AG09319 (cell line): ENCODE measurements at regions not wholly inside any gene's neighbourhood (a gene's known extent, or its start where the extent isn't known, plus 50 kb on each side); places are given as distances from the start of the nearest gene placed in this dataset.

Experiments
- DNase-seq: peaks from one replicate; pipeline ENCODE4 v3.0.0-alpha.2; 2010; ENCODE audit warnings: low read depth; ENCODE audit errors: extremely low read depth
- TF ChIP-seq, protein P1 (sequence below): IDR thresholded peaks from 2 replicates; pipeline ENCODE4 v1.5.1; 2011; ENCODE audit warnings: low read depth, mild to moderate bottlenecking, inconsistent platforms, low read length, moderate library complexity

GRCh38 chr3:59698091-59698490 lies 648.3 kb upstream of the CFAP20DC start:
- TF ChIP-seq, protein P1, sequence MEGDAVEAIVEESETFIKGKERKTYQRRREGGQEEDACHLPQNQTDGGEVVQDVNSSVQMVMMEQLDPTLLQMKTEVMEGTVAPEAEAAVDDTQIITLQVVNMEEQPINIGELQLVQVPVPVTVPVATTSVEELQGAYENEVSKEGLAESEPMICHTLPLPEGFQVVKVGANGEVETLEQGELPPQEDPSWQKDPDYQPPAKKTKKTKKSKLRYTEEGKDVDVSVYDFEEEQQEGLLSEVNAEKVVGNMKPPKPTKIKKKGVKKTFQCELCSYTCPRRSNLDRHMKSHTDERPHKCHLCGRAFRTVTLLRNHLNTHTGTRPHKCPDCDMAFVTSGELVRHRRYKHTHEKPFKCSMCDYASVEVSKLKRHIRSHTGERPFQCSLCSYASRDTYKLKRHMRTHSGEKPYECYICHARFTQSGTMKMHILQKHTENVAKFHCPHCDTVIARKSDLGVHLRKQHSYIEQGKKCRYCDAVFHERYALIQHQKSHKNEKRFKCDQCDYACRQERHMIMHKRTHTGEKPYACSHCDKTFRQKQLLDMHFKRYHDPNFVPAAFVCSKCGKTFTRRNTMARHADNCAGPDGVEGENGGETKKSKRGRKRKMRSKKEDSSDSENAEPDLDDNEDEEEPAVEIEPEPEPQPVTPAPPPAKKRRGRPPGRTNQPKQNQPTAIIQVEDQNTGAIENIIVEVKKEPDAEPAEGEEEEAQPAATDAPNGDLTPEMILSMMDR = no peak
- DNase-seq = no peak

DNA sequence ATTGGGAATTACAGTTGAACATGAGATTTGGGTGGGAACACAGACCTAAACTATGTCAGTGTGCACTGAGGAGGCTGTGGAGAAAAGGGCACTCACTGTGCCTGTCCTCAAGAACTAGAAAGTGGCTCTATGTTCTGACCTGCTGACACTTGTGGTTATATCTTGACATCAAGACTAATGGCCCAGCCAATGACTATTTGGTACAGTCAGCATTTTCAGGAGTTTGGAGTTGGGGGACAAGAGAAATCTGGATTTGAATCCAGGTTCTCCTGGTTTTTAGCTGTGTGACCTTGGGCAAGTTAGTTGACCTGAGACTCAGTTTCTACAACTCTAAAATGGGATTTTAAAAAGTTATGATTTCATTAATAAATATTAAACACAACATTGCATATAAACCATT lies 647.0 kb upstream of the CFAP20DC start:
- TF ChIP-seq, protein P1 = no peak
- no peak for DNase-seq

DNA sequence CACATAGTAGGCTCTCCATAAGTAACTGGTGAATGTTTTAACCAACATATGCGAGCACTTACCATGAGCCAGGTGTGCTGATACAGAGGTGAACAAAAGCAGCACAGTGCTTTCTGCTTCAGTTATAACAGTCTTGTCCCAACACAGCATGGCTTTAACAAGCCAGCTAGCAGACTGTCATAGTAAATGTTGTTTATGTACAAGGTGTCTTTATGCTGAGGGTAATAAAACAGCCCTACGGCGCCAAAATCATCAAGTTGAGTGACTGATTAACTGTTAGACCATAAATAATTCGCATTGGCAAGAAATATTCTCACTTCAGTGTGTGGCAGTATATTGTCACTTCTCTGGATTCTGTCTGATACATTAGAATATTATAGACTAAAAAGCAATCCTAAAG lies 646.0 kb upstream of the CFAP20DC start:
- TF ChIP-seq, protein P1 = no peak
- DNase-seq = no peak

GRCh38 chr3:59692117-59692516 lies 642.3 kb upstream of the CFAP20DC start:
- no peak for DNase-seq
- TF ChIP-seq, protein P1 = no peak

DNA sequence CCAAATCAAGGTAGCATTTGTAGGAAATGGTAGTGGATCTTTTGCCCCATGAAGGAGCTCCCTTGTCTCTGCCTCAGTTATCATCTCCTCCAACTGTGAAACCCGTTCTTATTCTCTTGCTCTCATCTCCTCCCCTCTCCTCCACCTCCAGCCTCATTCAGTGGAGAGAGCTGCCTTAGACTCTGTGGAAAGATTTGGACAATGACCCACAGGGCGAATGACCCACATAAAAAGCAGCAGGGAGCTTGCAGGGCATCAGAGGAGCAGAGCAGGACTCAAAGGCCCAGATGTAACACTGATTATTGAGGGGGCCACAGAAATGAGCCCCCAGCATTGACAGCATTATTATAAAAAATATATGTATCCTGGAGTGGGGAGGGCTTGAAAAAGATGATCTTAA lies 641.1 kb upstream of the CFAP20DC start:
- DNase-seq = no peak
- TF ChIP-seq, protein P1 = no peak

- TF ChIP-seq, protein P1 = no peak
These were observed 638.8 kb upstream of the CFAP20DC start for GRCh38 chr3:59688636-59689035.

GRCh38 chr3:59685432-59685831 lies 635.6 kb upstream of the CFAP20DC start:
- TF ChIP-seq, protein P1 = no peak
- DNase-seq = no peak

More at GRCh38 chr3:59688636-59689035, 638.8 kb upstream of the CFAP20DC start:
- no peak for DNase-seq
